ENCODE measurements at regions not wholly inside any gene's neighbourhood (a gene's known extent, or its start where the extent isn't known, plus 50 kb on each side); places are given as distances from the start of the nearest gene placed in this dataset.

DNA sequence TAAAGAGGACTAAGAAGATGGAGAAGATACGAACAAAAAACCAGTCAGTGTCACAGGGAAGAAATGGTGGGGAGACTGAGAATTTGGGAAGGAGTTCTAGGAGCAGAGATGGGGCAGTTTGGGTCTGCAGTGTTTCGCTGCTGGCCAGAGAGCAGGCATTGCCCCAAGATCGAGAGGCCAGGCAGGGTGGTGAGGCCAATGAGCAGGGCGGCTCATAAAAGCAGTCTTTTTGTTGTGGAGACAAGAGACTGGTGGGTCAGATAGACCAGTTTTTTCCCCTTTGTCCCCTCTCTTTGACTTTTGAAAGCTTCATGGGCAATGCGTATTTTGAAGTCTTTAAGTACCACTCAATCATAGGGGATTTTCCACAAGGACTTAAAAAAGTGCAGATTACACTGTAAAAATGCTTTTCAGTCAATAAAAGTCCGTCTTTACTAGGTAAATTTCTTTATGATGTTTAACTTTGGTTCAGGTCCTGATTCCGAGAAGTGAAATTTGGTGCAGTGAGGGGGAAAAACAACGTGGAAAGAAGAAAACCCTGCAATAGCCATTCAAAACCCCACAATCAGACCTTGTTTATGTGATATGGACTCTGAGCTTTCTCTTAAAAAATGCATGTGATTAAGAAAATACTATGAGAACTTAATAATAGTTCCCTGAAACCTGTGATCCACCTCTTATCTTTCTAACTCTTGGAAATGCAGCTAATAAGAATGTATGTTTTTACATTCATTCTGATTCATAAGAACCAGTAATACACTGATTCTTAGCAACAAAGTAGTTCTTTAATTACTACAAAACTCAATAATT lies 338.9 kb downstream of the KLF5 start:
- DNase-seq (ENCODE audit: low read depth) = no peak

- DNase-seq (ENCODE audit: low read depth) = no peak
Observed at GRCh38 chr13:73394066-73394465, 335.3 kb downstream of the KLF5 start.

- no peak for DNase-seq (ENCODE audit: low read depth)
Observed at GRCh38 chr13:73390100-73390499, 331.3 kb downstream of the KLF5 start.

GRCh38 chr13:73388586-73388985 lies 329.8 kb downstream of the KLF5 start:
- DNase-seq (ENCODE audit: low read depth) = no peak

DNA sequence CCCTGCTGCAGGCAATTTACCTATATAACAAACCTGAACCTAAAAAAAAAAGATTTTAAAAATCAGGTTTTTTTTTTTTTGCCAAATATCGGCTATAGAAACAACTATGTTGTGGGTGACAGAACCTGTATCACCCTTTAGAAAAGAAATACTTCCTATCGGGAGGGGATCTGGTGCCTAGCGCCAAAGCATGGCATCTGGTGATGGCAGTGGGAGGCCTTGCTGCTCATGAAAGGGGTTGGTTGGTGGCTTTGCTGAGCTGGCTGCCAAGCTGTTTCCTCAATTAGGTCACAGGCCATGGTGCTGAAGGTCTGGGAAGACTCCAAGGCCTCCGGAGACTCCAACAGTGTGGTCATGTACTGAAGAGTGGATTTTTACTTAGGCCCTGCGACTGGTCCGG lies 328.5 kb downstream of the KLF5 start:
- DNase-seq (ENCODE audit: low read depth) = no peak

GRCh38 chr13:73385848-73386247 lies 327.0 kb downstream of the KLF5 start:
- DNase-seq (ENCODE audit: low read depth) = no peak

GRCh38 chr13:73372666-73373627 lies 314.1 kb downstream of the KLF5 start:
- DNase-seq (ENCODE audit: low read depth) = no peak

- DNase-seq (ENCODE audit: low read depth) = no peak
Observed at GRCh38 chr13:73370066-73370465, 311.3 kb downstream of the KLF5 start.

GRCh38 chr13:73369095-73369494 lies 310.3 kb downstream of the KLF5 start:
- DNase-seq (ENCODE audit: low read depth) = no peak

GRCh38 chr13:73368608-73369007 lies 309.8 kb downstream of the KLF5 start:
- DNase-seq (ENCODE audit: low read depth) = no peak

DNA sequence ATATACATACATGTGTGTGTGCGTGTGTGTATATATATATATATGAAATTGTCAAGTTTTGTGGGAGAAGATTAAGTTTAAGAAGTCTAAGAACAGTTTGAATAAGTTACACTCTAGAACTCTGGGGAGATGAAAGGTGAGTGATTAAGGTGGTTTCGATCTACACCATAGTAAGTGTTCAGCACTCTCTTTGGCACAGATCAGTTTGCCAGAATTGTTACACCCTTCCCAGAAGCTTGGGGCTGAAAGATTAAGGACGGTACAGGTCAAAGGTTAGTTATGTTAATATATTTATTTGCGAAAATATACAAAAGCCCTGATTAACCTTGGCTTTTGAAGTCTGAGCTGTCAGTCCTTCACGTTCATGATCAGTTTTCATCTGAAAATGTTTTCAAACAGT lies 309.1 kb downstream of the KLF5 start:
- DNase-seq (ENCODE audit: low read depth) = no peak

- no peak for DNase-seq (ENCODE audit: low read depth)
Observed at GRCh38 chr13:73366241-73366640, 307.4 kb downstream of the KLF5 start.

GRCh38 chr13:73365681-73366080 lies 306.9 kb downstream of the KLF5 start:
- DNase-seq (ENCODE audit: low read depth) = no peak

GRCh38 chr13:73365252-73365651 lies 306.4 kb downstream of the KLF5 start:
- DNase-seq (ENCODE audit: low read depth) = no peak

GRCh38 chr13:73364736-73365135 lies 305.9 kb downstream of the KLF5 start:
- no peak for DNase-seq (ENCODE audit: low read depth)

- no peak for DNase-seq (ENCODE audit: low read depth)
Observed at GRCh38 chr13:73358606-73359095, 299.8 kb downstream of the KLF5 start.

DNA sequence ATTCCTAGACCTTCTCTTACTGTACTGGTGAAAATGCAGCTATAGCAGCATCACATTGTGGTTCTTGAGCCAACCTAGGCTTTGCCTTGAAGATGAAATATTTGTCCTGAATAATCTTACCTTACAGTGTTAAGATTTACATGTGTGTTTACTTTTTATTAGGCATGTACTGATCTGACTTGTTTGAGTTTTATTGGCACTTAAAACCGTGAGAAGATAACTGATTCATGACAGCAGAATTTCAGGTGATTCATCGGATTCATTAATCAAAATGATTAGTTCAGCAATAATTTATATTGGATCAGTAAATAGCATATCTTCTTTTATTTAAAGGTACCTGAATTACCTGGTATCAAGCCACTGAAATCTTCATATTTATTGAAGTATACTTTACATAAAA lies 296.3 kb downstream of the KLF5 start:
- no peak for DNase-seq (ENCODE audit: low read depth)

GRCh38 chr13:73351730-73352129 lies 292.9 kb downstream of the KLF5 start:
- no peak for DNase-seq (ENCODE audit: low read depth)

- DNase-seq (ENCODE audit: low read depth) = no peak
Observed at GRCh38 chr13:73341748-73342147, 282.9 kb downstream of the KLF5 start.

DNA sequence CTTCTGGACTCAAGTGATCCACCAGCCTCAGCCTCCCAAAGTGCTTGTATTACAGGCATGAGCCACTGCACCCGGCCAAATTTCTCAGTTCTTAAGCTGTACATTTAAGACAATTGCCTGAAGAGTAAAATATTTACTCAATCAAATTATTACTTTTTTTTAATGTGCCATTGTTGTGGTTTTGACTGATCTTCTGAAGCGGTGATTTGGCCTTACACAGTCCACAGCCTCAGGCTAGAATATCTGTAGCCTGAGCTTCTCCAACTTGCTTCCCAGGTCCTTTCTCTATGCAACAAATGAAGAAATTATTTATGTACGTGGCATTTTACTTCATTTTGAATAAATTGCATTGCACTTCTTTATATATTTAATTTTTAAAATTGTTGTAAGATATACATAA lies 281.3 kb downstream of the KLF5 start:
- DNase-seq (ENCODE audit: low read depth) = no peak

DNA sequence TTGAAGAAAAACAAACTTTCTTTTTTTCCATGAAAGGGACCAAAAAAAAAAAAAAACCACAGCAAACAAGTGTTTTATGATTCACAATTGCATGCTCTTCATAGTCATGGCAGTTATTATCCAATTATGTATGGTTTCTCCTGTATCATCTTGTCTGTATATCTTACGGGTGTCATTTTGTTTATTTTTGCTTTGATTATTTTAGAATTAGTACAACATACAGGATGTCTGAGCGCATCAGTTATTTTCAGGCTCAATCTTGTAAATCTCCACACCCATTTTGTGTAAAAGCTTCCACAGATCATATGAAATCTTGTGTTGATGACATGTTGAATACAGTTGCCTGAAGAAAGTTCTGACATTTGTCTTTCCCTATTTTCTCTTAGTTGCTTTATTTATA lies 280.3 kb downstream of the KLF5 start:
- no peak for DNase-seq (ENCODE audit: low read depth)

DNA sequence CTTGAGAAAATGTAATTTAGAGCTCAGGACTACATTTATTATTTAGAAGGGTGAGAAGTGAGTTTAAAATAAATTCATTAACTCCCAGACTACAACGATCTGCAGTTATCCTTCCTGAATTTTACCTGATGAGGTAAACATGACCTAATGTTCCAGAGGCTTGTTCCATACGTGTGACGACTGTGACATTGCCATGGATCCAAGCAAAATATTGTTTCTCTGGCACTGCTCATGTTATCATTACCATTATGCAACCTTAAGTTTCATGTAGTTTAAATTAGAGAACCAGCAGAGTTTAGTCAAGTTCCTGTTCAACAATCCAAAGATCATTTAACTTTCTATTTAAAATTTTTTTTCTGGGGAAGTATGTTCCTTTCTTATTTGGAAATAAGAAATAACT lies 279.6 kb downstream of the KLF5 start:
- DNase-seq (ENCODE audit: low read depth) = no peak

- no peak for DNase-seq (ENCODE audit: low read depth)
Observed at GRCh38 chr13:73337532-73337931, 278.7 kb downstream of the KLF5 start.
